ENCODE measurements at regions not wholly inside any gene's neighbourhood (a gene's known extent, or its start where the extent isn't known, plus 50 kb on each side); places are given as distances from the start of the nearest gene placed in this dataset.

GRCh38 chr20:4507288-4507719, 179.0 kb upstream of the PRNP start:
- TF ChIP-seq PATZ1 (CRISPR knock-in tag; IDR thresholded peaks at IDR 0.05; ENCODE audit: borderline replicate concordance) (no peak), ARNTL (CRISPR knock-in tag; IDR thresholded peaks at IDR 0.05; ENCODE audit: borderline replicate concordance, low read depth) (no peak), TSHZ2 (CRISPR knock-in tag; IDR thresholded peaks at IDR 0.05) (no peak), BACH2 (CRISPR knock-in tag; IDR thresholded peaks at IDR 0.05; ENCODE audit: borderline replicate concordance) (no peak), TCF4 (CRISPR knock-in tag; IDR thresholded peaks at IDR 0.05; ENCODE audit: borderline replicate concordance) (no peak), CREB5 (CRISPR knock-in tag; IDR thresholded peaks at IDR 0.05; ENCODE audit: low read depth) (no peak), CSDC2 (CRISPR knock-in tag; IDR thresholded peaks at IDR 0.05) (no peak), ZNF70 (CRISPR knock-in tag; IDR thresholded peaks at IDR 0.05) (no peak), ISL1 (CRISPR knock-in tag; IDR thresholded peaks at IDR 0.05) (no peak), PPARA (CRISPR knock-in tag; IDR thresholded peaks at IDR 0.05; ENCODE audit: borderline replicate concordance) (no peak), ESRRG (CRISPR knock-in tag; IDR thresholded peaks at IDR 0.05) (no peak), SNAI2 (CRISPR knock-in tag; IDR thresholded peaks at IDR 0.05) (no peak), ZFP3 (CRISPR knock-in tag; IDR thresholded peaks at IDR 0.05) (no peak)
